ENCODE measurements at regions not wholly inside any gene's neighbourhood (a gene's known extent, or its start where the extent isn't known, plus 50 kb on each side); places are given as distances from the start of the nearest gene placed in this dataset.

GRCh38 chr2:188813857-188814256 lies 160.3 kb upstream of the COL3A1 start:
- Histone ChIP-seq H3K27ac (no peak overlapping the region), H3K36me3 (no peaks in the 10 kb centered on the region), H3K27me3 (no peaks in the 10 kb centered on the region), H3K4me1 (ENCODE audit: insufficient read depth) (no peaks in the 10 kb centered on the region), H3K4me3 (no peak overlapping the region), H3K9me3 (no peaks in the 10 kb centered on the region)
- no peak for DNase-seq
- intact Hi-C loops (cut with DNase I), result no loop called here
- 75 to 82% (median 80%) methylated on average over 5 of the region's 5 CpGs for WGBS, 3 donors
- TF ChIP-seq, protein P1, sequence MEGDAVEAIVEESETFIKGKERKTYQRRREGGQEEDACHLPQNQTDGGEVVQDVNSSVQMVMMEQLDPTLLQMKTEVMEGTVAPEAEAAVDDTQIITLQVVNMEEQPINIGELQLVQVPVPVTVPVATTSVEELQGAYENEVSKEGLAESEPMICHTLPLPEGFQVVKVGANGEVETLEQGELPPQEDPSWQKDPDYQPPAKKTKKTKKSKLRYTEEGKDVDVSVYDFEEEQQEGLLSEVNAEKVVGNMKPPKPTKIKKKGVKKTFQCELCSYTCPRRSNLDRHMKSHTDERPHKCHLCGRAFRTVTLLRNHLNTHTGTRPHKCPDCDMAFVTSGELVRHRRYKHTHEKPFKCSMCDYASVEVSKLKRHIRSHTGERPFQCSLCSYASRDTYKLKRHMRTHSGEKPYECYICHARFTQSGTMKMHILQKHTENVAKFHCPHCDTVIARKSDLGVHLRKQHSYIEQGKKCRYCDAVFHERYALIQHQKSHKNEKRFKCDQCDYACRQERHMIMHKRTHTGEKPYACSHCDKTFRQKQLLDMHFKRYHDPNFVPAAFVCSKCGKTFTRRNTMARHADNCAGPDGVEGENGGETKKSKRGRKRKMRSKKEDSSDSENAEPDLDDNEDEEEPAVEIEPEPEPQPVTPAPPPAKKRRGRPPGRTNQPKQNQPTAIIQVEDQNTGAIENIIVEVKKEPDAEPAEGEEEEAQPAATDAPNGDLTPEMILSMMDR (IDR thresholded peaks at IDR 0.05), result no peak
- TF ChIP-seq POLR2A (IDR thresholded peaks at IDR 0.05) (no peak), EP300 (IDR thresholded peaks at IDR 0.05) (no peak)

GRCh38 chr2:188819011-188819410 lies 155.2 kb upstream of the COL3A1 start:
- Histone ChIP-seq H3K4me3 (no peak overlapping the region), H3K27me3 (no peaks in the 10 kb centered on the region), H3K4me1 (ENCODE audit: insufficient read depth) (no peaks in the 10 kb centered on the region), H3K36me3 (no peaks in the 10 kb centered on the region), H3K27ac (no peak overlapping the region), H3K9me3 (no peaks in the 10 kb centered on the region)
- TF ChIP-seq EP300 (IDR thresholded peaks at IDR 0.05) (no peak), POLR2A (IDR thresholded peaks at IDR 0.05) (no peak)
- TF ChIP-seq, protein P1 (IDR thresholded peaks at IDR 0.05), result no peak
- no peak for DNase-seq
- intact Hi-C loops (cut with DNase I), result no loop called here
- WGBS, 3 donors, result 54 to 65% (median 56%) methylated on average over 1 of the region's 1 CpG

GRCh38 chr2:188819792-188820191 lies 154.4 kb upstream of the COL3A1 start:
- Histone ChIP-seq H3K27ac (no peak overlapping the region), H3K9me3 (no peaks in the 10 kb centered on the region), H3K27me3 (no peaks in the 10 kb centered on the region), H3K4me3 (no peak overlapping the region), H3K36me3 (no peaks in the 10 kb centered on the region), H3K4me1 (ENCODE audit: insufficient read depth) (no peaks in the 10 kb centered on the region)
- WGBS, 3 donors, result 9 to 20% (median 15%) methylated on average over 3 of the region's 3 CpGs
- DNase-seq, result no peak
- intact Hi-C loops (cut with DNase I), result no loop called here
- TF ChIP-seq, protein P1 (IDR thresholded peaks at IDR 0.05), result no peak
- TF ChIP-seq POLR2A (IDR thresholded peaks at IDR 0.05) (no peak), EP300 (IDR thresholded peaks at IDR 0.05) (no peak)

GRCh38 chr2:188820576-188820975 lies 153.6 kb upstream of the COL3A1 start:
- no peak overlapping the region for H3K27ac ChIP-seq
- no peak for TF ChIP-seq EP300 (IDR thresholded peaks at IDR 0.05)
- no peak for TF ChIP-seq POLR2A (IDR thresholded peaks at IDR 0.05)
- TF ChIP-seq, protein P1 (IDR thresholded peaks at IDR 0.05), result no peak

GRCh38 chr2:188824125-188824524 lies 150.0 kb upstream of the COL3A1 start:
- Histone ChIP-seq H3K36me3 (no peaks in the 10 kb centered on the region), H3K27me3 (no peaks in the 10 kb centered on the region), H3K4me3 (no peak overlapping the region), H3K9me3 (no peaks in the 10 kb centered on the region), H3K4me1 (ENCODE audit: insufficient read depth) (no peaks in the 10 kb centered on the region), H3K27ac (no peak overlapping the region)
- intact Hi-C loops (cut with DNase I), result no loop called here
- no peak for DNase-seq
- 43 to 49% (median 47%) methylated on average over 2 of the region's 2 CpGs for WGBS, 3 donors
- TF ChIP-seq POLR2A (IDR thresholded peaks at IDR 0.05) (no peak), EP300 (IDR thresholded peaks at IDR 0.05) (no peak)
- TF ChIP-seq, protein P1 (IDR thresholded peaks at IDR 0.05), result no peak

More at GRCh38 chr2:188820576-188820975, 153.6 kb upstream of the COL3A1 start:
- H3K4me1 ChIP-seq (ENCODE audit: insufficient read depth), result no peaks in the 10 kb centered on the region
- intact Hi-C loops (cut with DNase I), result no loop called here
- H3K27me3 ChIP-seq, result no peaks in the 10 kb centered on the region
- no peak overlapping the region for H3K4me3 ChIP-seq
- no peaks in the 10 kb centered on the region for H3K9me3 ChIP-seq
- DNase-seq, result no peak
- H3K36me3 ChIP-seq, result no peaks in the 10 kb centered on the region
- WGBS, 3 donors, result 84 to 87% (median 85%) methylated on average over 2 of the region's 2 CpGs

Data from ovary (tissue), 7 donors.